HuH-7 (cell line): ENCODE measurements at regions not wholly inside any gene's neighbourhood (a gene's known extent, or its start where the extent isn't known, plus 50 kb on each side); places are given as distances from the start of the nearest gene placed in this dataset.

Experiments used
- DNase-seq: peaks from one replicate; pipeline ENCODE4 v3.0.0; 2011; ENCODE audit warnings: low spot score

DNA sequence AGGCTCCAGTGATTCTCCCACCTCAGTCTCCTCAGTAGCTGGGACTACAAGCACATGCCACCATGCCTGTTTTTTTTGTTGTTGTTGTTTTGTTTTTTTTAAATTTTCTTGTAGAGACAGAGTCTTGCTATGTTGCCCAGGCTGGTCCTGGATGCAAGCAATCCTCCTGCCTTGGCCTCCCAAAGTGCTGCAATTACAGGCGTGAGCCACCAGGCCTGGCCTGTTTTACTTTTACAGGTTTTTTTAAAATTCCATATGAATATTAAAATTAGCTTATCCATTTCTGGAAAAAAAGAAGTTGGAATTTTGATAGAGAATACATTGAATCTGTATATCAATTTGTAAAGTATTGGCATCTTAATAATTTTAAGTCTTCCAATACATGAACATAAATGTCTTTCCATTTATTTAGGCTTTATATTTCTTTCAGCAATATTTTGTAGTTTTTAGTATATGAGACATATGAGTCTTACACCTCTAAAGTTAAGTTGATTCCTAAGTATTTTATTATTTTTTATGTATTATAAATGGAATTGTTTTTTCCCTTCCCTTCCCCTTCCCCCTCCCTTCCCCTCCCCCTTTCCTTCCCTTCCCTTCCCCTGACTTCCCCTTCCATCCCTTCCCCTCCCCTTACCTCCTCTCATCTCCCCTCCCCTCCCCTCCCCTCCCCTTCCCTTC, 323.5 kb upstream of the SALL1 start:
- no peak for DNase-seq

DNA sequence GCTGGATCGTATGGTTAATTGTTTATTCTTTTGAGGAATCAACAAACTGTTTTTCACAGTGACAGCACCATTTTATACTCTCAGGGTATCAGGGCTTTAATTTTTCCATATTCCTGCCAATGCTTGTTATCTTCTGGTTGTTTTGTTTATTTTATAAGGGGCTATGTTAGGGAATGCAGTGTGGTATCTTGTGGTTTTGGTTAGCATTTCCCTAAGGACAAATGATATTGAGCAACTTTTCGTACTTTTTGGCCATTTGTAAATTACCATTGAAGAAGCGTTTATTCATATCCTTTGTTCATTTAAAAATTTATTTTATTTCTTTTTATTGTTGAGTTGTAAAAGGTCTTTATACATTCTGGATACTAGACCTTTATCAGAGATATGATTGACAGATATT, 322.0 kb upstream of the SALL1 start:
- no peak for DNase-seq

DNA sequence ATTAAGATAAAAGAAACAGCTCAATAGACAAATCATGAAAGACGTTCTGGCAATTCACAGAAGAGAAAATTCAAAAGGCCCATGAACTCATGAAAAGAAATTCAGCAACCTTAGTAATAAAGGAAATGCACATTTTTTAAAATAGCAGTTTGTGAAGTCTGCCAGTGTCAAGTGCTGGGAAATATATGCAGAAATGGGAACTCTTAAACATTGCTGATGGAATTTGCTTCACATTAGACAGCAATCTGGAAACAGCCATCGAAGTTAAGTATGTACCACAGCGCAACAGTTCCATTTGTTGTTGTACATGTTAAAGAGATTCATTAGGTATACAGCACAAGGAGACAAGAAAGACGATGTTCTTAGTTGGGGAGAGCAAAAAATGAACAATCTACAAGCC, 319.4 kb upstream of the SALL1 start:
- no peak for DNase-seq

- DNase-seq = no peak
Observed at GRCh38 chr16:51464996-51465395, 313.9 kb upstream of the SALL1 start.

GRCh38 chr16:51461255-51461654, 310.2 kb upstream of the SALL1 start:
- no peak for DNase-seq

GRCh38 chr16:51458356-51459140, 307.5 kb upstream of the SALL1 start:
- DNase-seq = no peak

- no peak for DNase-seq
Observed at GRCh38 chr16:51457775-51458174, 306.7 kb upstream of the SALL1 start.

GRCh38 chr16:51455398-51455797, 304.3 kb upstream of the SALL1 start:
- no peak for DNase-seq

DNA sequence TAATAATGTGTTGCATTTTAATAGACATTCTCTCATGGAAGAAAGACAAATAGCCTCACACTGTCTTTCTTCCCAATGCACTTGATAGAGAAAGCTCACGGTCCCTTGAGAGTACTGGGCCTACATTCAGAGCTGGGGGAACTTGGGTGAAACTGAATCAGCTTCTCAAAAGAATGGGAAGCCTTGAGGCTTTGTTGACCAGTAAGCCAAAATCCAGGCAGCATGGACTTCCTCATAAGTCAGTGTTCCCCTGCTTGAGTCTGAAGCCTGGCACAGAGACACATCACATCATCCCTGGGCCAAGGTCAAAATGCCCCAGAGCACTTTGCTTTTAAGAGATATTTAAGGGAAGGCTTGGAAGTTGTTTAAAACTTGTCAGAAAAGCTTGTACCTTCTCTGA, 302.2 kb upstream of the SALL1 start:
- DNase-seq = no peak

DNA sequence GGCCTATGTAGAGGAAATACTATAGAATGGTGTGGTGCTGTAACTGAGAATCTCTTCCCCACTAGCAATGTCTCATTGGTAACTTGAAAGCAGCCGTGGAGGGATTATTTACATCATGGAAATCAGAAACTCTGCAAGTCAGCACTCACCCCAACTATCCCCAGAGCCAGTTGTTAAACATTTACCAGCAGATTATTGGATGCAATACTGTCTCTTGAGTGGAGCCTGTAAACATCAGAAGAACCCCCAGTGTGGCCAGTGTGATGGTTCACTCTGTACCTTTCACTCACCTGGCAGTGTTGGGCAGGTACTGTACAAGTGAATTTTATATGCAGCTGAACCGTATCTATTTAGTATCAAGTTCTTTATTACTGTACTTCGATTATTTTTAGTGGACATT, 299.8 kb upstream of the SALL1 start:
- DNase-seq = no peak

DNA sequence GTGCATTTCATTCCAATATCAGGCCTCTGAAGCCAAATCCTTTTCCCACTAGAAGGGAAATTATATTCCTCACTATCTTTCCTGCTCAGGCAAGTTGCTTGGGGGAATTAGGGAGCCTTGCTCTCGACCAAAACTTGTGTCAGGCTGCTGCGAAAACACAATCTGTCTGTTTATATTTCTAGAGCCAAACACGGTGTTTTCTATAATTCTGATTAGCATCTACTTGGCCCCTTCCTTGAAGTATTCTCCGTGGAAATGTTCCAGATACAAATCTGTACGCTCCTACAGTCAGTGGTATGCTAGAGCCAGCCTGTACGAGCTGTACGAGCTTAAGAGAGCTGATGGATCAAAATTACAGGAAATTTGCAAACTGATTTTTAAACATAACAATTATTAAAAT, 299.3 kb upstream of the SALL1 start:
- no peak for DNase-seq

- DNase-seq = no peak
Observed at GRCh38 chr16:51449441-51449840, 298.4 kb upstream of the SALL1 start.

- no peak for DNase-seq
Observed at GRCh38 chr16:51445250-51445649, 294.2 kb upstream of the SALL1 start.

- DNase-seq = no peak
Observed at GRCh38 chr16:51443934-51444333, 292.9 kb upstream of the SALL1 start.

GRCh38 chr16:51442141-51442870, 291.2 kb upstream of the SALL1 start:
- no peak for DNase-seq

DNA sequence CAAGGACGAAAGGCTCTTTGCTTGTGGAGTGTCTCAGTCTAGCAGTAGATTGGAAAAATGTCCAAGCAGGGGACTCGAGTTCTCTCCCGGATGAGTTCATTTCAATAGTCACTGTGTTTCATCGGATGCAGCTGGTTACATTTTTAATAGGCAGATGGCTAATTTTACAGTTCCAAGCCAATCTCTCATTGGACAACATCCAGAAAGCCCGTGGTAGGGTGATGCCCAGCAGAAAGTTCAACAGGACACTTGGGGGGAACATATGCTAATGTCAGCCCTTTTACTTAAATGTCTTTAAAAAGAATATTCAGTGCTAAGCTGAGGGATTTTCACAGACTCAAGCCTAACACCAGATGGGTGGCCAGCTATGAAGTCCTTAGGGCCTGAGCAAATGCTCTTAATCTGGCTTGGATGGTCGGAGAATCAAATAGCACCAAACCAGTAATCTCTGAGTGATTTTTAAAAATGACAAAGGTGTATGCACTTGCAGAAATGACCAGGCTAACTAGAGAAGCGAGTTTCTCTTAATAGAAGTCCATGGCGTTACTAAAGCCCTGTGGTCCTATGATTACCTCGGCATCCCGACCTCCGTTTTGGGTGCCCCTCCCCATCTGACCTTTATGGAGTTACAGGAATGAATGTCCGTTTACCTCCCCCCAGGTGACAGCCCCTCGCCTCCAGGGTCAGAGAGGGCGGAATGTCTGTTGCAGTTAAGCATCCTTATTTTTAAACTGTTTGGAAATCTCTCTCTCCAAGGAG, 289.2 kb upstream of the SALL1 start:
- no peak for DNase-seq

DNA sequence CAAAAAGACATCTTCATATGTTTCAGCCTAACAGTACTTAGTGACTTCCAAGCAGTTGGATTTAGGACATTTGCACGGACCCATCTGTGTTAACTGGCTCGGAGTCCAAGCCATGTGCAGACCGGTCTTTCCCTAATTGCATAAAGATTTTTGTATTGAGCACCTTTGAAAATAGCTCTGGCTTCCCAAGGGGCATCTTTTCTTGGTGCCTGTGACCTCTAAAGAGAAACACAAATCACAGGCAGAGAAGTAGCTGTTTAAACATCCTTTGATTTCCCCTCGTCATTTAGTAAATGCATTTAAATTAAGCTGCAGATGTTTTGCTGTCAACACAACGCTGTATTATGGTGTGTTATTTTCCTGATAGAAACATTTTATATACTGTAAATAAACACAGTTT, 288.2 kb upstream of the SALL1 start:
- no peak for DNase-seq

GRCh38 chr16:51436742-51437141, 285.7 kb upstream of the SALL1 start:
- DNase-seq = no peak

DNA sequence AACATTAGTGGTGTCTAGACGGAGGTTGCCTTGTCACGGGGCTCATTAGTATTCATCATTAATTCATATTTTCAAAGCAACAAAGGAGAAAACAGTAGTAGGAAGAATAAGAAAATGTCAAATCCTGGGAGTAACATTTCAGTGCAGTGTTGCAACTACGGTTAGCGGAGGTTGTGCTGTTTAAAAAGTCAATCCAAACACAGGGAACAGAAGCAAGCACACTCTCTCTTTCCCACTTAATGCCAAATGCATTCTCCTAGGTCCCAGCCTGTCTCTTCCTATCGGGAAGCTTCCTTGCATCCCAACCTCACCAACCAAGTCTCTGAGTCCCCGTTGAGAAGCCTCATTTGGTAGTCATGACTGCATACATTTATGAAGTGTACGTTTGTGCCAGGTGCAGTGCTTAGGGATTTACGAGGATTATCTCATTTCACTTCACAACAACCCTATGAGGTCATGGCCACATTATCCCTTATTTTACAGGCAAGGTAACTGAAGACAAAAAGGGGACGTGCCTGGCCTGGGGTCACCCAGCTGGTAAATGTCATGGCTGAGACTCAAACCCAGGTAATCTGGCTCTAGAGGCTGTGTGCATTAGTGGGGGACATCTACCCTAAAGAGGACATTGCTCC, 283.6 kb upstream of the SALL1 start:
- no peak for DNase-seq

- no peak for DNase-seq
Observed at GRCh38 chr16:51433599-51433998, 282.5 kb upstream of the SALL1 start.

- DNase-seq = no peak
Observed at GRCh38 chr16:51431517-51432241, 280.6 kb upstream of the SALL1 start.
